Hepatocyte (in vitro differentiated cells): ENCODE measurements at regions not wholly inside any gene's neighbourhood (a gene's known extent, or its start where the extent isn't known, plus 50 kb on each side); places are given as distances from the start of the nearest gene placed in this dataset.
"Not testable (repeated sequence)": the region's sequence is repeated elsewhere in the genome, so short reads cannot be mapped to it uniquely, and the experiment has no call there.

Experiments
- CTCF ChIP-seq: fragments of 200-600 bp; sonication (generic); IDR thresholded peaks from 2 replicates; pipeline ENCODE4 v1.5.1; 2016; ENCODE audit warnings: antibody characterized with exemption, mild to moderate bottlenecking; ENCODE audit not compliant: poor library complexity
- EZH2 ChIP-seq: fragments of 200-600 bp; sonication (generic); IDR thresholded peaks from 2 replicates; pipeline ENCODE4 v1.6.1; 2016; ENCODE audit warnings: antibody characterized with exemption, mild to moderate bottlenecking, borderline replicate concordance
- EZH2phosphoT487 ChIP-seq: fragments of 200-600 bp; sonication (generic); IDR thresholded peaks from one replicate; pipeline ENCODE4 v1.6.1; 2018; ENCODE audit warnings: antibody characterized with exemption, mild to moderate bottlenecking, low read depth, moderate library complexity; ENCODE audit not compliant: unreplicated experiment, severe bottlenecking

- TF ChIP-seq CTCF, EZH2, EZH2phosphoT487: not testable (repeated sequence)
Measured at GRCh38 chr14:19054934-19055333, 87.7 kb downstream of the POTEM start.
